ENCODE measurements at regions not wholly inside any gene's neighbourhood (a gene's known extent, or its start where the extent isn't known, plus 50 kb on each side); places are given as distances from the start of the nearest gene placed in this dataset.

DNA sequence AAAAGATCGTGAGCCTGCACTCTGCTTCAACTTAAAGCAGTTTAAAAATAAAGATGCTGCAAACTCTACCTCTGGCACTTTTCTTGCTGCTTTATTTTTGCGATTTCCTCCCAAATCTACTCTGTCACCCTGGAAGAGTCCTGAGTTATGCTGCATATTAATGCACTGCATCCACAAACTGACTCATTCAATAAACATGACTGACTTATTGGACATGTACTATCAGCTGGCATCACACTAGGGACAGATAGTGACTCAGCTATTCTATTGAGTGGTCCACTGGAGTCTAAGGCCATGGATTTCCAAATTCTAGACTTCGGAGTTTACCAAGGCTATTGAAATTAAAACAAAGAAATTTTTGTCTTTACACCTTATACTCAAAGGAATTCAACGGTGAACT is 90.7 kb upstream of the PTPRR start:
- no peak for DNase-seq
- intact Hi-C loops (cut with DNase I), result no loop called here

DNA sequence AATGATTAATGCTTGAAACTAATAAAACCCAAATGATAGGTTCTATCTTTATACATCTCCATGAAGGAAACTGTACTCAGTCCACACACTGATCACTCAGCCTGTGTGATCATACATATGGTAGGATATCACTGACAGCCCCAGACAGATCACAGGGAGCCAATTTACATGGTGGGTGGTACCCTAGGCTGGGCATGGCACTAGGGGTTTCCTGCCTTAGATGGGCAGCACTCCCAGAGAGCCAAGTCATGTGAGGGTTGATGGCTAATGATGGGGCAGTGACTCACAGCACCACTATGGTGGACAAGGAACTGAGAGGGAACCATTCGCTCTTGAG is 89.6 kb upstream of the PTPRR start:
- intact Hi-C loops (cut with DNase I), result no loop called here
- no peak for DNase-seq

DNA sequence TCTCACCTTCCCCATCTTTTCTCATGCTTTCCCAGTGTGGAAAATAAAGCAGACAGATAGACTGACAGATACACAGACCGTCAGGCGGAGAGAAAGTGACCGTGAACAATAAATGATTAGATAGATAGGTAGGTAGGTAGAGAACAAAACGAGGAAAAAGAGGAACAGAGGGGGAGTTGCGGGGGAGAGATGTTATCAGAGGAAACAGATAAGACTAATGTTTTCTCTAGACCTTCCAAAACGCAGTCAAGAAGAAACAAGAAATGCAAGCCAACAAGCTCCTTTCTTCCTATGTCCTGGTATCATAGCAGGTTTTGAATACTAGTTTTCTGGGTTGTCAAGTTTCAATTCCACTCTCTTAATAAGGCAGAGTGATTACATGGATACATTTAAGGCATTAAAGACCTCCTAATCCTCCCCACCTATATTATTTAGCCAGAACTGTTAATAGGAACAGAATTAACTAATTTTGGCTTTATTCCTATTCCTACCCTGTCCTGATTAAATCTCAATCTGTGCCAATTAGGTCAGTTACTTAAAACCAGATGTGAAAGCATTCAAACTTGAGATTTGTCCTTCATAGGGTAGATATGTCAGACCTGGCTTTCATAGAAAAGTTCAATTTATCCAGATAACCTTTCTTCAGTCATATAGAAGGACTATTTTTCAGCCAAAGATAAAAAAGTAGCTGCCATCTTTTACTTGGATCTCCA is 89.0 kb upstream of the PTPRR start:
- intact Hi-C loops (cut with DNase I), result no loop called here
- DNase-seq, result no peak

DNA sequence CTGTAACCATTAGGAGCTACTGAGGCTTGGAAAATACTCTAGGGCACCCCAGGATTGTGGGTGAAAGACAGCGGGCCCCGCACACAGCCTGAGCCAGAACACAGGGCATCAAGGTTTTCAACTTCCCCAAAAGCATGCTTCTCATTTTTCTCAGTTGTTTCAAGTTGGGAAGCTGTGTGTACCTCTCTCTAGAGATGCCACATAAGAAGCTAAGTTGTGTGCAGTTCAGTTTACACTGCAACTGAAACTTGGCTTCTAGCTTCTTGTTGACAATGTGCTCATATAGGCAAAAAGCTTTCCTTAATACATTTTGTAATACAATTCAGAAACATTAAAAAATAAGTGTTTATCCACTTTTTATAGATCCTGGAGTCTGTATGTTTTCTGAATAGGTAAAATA is 88.1 kb upstream of the PTPRR start:
- intact Hi-C loops (cut with DNase I), result no loop called here
- DNase-seq, result no peak

DNA sequence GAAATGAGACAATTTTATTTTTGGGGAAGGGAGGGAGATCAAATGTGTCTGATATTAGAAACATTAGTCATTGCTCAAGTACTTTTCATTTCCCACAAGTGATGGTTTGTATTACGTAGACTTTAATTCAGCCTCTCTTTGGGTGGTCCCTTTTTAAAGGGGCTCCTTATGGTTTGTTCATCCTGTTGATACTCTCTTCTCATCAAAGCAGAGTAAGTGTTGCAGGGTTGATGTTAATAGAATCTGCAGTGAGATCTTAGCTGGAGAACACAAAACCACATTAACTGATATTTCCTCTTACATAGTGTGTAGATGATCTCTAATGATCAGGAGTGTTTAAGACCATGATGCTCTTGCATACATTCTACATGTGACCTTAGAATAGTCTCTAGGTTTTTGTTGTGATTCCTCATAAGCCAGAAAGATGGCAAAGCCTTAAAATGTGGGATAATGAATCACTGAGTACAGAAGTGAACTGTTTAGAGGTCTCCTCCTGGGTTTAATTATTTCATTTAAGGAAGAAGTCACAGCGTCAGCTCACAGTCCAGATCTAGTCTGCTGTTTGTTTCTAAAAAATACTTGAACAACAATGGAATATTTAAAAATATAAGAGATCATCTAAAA is 87.4 kb upstream of the PTPRR start:
- intact Hi-C loops (cut with DNase I), result no loop called here
- no peak for DNase-seq

DNA sequence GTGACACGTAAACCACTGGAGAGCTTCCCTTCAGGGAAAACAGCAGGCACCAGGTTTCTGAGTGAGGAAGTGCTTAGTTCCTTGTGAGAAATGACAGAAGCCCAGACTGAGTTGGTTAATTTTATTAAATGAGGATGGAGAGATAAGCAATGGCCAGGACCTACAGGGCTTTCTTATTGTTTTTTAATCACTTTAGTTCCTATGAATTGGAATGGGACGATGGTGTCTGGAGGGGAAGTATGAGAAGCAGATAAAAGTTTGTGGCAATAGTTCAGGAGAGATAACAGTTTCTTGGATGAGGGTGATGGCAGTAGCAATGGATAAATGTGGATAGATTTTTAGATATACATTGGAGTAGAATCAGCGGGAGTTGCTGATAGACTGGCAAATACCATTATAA is 86.5 kb upstream of the PTPRR start:
- no peak for DNase-seq
- intact Hi-C loops (cut with DNase I), result no loop called here

DNA sequence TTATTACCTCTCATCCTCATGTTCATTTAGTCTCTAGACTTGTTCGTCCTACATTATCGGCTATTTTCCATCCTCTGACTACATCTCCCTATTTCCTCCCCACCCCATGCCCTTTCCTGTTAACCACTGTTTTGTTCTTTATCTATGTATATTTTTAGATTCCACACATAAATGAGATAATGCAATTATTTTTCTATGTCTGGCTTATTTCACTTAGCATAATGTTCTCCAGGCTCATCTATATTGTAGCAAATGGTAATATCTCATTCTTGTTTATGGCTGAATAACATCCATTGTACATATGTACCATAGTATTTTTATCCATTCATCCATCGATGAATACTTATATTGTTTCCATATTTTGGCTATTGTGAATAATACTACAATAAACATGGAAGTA is 84.6 kb upstream of the PTPRR start:
- intact Hi-C loops (cut with DNase I), result no loop called here
- no peak for DNase-seq

DNA sequence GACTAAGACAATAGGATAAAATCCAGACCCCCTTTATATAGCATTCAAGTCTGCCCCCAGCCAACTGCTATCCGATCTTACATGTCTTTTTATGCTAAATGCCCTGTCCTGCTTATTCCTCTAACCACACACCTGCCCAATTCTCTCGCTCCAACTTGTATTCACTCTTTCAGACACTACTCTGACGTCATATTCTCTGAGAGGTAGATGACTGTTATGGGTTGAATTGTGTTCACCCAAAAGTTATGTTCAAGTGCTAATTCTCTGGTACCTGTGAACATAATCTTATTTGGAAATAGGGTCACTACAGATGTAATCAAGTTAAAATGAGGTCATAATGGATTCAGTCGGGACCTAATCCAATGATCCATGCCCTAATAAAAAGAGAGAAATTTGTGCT is 84.0 kb upstream of the PTPRR start:
- DNase-seq, result no peak
- intact Hi-C loops (cut with DNase I), result no loop called here

DNA sequence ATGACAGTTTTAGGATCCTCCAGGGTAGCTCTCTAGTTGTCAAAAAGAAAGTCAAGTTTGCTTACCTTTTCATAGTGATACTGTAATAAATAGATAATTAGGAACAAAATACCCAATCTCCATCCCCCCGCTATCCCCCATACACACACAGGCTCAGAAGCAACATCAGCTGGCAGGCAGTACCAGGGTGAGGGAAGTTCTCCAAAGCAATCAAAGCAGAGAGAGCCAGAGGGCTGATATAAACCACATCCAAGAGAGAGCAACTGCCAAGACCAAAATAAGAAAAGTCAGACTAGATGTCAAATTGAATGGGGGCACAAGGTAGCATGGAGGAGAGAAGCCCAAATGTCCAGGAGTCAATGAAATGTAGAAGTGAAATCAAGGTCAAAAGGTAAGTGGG is 80.2 kb upstream of the PTPRR start:
- no peak for DNase-seq
- intact Hi-C loops (cut with DNase I), result no loop called here

DNA sequence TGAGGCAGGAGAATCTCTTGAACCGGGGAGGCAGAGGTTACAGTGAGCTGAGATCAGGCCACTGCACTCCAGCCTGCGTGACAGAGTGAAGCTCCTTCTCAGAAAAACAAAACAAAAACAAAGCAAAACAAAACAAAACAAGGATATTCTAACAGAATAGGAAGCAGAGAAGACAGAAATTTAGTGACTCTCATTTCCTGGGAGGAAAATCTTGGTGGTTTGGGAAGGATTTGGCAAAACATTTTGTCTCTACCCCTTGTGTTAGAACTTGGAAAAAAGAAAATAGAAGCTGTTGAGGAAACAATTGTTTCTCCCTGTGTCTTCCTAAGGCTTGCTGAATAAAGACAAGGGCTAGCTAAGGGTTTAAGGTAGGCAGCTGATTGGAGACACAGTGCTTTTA is 79.7 kb upstream of the PTPRR start:
- intact Hi-C loops (cut with DNase I), result no loop called here
- no peak for DNase-seq

DNA sequence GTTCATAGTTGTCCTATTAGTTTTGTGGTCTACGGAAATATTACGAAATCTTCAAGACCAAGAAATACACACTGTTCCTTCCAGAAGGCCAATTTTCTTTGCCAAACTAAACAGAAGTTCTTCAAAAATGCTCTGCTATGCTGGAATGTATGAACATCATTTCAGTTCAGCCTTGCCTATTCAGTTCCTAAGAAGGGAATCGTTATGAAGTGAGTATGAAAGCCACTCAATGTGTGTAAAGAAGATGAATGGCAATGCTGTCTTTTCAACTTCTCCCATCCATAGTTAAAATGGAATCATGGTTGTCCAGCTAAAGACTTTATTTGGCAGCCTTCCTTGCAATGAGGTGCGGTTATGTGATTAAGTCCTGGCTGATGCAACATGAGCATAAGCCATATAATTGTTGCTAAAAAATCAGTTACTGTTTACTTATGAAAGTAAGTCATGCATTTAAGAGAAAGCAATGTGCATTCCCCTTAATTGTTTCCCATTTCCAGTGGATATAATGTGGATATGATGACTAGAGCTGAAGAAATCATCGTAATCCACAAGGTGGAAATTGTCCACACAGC is 73.8 kb upstream of the PTPRR start:
- DNase-seq, result no peak
- intact Hi-C loops (cut with DNase I), result no loop called here

DNA sequence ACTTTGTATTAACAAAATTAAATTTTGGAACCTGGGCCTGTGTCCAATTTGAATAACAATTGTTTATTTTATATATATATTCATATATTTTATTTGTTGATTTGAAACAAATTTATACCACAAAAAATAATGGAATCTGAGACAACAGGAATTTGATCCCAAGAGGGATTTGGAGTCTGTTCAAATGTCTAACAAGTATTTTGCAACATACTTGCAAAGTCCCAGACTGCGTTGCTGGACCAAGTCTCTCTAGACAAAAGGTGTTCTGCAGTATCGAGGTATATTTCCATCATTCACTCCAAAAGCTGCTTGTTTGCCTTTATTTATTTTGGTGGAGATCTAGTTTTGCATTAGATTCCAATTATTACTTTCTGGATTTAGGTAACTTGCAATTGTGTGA is 68.7 kb upstream of the PTPRR start:
- DNase-seq, result no peak
- intact Hi-C loops (cut with DNase I), result no loop called here

DNA sequence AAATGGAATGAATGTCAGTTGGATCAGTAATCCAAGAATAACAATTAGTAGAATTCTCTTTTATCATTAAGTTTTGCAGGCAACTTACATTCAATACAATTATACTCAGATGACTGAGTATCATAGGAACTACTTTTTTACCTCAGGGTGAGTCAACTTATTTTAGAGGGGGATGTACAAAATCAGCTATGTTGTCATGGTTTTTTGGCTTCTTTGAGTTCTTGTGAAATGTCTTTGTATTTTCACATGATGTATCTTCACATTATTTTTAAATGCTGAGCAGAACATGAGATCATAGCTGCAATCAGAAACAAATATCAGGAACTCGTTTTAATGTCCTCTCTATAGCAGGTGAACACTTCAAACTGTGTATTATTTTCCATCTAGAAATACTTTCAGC is 65.3 kb upstream of the PTPRR start:
- no peak for DNase-seq
- intact Hi-C loops (cut with DNase I), result no loop called here

DNA sequence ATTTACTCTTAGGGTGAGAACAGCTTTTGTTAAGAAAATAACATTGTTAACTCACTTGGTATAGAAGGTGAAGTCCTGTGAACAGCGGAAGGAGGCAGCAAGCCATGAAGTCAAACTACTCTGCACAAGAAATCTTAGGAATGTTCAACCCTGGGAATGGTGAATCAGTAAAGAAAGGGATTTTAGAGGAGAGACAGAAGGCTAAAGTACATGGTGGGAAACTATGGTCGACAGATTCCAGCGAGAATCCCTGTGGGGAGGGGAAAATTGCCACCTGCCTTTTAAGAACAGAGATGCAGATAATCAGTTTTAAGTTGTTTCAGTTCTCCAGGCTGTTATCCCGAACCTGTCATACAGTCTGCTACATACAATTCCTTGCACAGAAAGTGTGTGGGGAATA is 63.2 kb upstream of the PTPRR start:
- DNase-seq, result no peak
- intact Hi-C loops (cut with DNase I), result no loop called here

DNA sequence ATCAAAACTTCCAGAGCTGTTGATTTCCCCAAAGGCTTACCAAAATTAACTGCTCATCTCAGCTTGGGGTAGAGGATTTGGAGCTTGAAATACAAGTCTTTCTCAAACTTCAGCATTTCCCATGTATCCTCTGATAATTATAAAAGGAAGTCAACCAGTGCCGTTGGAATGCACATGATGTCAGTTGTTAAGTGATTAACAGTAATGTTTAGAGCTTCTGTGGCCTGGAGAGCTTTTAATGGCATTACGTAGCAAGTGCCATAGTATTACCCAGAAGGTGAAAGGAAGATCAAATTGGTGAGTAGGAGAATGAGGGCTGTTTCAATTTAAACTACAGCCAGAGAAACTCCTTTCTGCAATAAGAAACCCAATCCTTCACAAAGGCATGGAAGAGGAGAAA is 62.5 kb upstream of the PTPRR start:
- intact Hi-C loops (cut with DNase I), result no loop called here
- DNase-seq, result no peak

DNA sequence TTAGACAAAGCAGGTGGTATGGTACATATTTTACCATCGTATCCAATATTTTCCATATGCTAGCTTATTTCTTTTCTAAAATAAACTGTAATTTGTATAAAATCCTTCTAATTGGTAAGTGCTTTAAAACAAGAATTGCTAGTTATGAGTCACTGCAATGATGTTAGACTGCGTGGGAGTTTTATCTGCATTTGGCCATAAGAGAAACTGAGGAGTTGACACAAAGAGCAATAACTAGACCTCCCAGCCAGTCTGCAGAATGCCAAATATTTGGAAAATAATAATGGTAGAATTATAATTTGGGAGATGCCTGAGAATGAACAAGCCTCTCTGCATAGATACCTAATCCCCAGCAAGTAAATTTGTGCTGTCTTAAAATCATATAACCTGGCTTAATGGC is 61.7 kb upstream of the PTPRR start:
- DNase-seq, result no peak
- intact Hi-C loops (cut with DNase I), result no loop called here

DNA sequence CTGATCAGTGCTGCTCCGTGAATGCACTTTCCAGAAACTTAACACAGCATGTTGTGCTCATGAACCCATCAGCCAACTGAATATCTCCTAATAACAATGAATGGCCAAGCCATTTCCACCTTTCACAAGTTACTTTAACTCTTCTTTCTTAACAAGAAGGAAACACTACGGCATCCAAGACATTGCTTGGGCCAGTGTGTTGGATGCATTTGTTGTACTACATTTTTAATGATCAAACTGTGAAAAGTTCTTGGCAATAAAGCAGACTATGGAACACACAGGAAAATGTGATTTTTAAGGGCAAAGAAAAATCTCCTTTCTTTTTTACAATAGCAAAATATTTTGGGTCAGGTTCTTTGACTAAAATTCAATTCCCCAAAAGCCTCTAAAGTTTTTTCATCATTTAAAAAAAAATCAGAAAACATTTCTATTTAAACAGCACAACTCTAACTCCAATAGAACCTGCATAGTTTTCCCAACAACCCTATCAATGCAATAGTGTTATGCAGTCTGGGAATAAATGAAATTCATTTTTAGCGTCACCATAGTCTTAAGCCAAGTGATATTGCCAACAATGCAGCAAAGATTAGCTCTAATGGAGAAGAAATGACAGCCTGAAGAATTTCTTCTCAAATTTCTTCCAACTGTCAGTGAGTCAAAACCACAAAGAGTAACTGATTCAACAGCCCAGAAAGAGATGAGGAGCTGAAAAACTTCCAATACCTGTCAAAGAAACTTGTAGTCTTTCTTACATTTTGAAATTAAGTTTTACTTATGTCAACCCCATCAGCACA is 50.7 kb upstream of the PTPRR start:
- DNase-seq, result no peak
- intact Hi-C loops (cut with DNase I), result no loop called here
